ENCODE measurements at regions not wholly inside any gene's neighbourhood (a gene's known extent, or its start where the extent isn't known, plus 50 kb on each side); places are given as distances from the start of the nearest gene placed in this dataset.

- no peak for DNase-seq (ENCODE audit: low read depth)
- TF ChIP-seq CTCF (IDR thresholded peaks at IDR 0.05; ENCODE audit: low read length, missing control alignments), result no peak
- no peak overlapping the region for H3K4me3 ChIP-seq (replicated peaks; ENCODE audit: low read depth, low read length)
These were observed 73.6 kb downstream of the CYLC2 start for GRCh38 chr9:103068753-103069152.

GRCh38 chr9:103078581-103078980 lies 83.4 kb downstream of the CYLC2 start:
- no peak for DNase-seq (ENCODE audit: low read depth)
- no peak overlapping the region for H3K4me3 ChIP-seq (replicated peaks; ENCODE audit: low read depth, low read length)
- TF ChIP-seq CTCF (IDR thresholded peaks at IDR 0.05; ENCODE audit: low read length, missing control alignments), result no peak

GRCh38 chr9:103082494-103082893 lies 87.4 kb downstream of the CYLC2 start:
- no peak for TF ChIP-seq CTCF (IDR thresholded peaks at IDR 0.05; ENCODE audit: low read length, missing control alignments)
- no peak overlapping the region for H3K4me3 ChIP-seq (replicated peaks; ENCODE audit: low read depth, low read length)
- no peak for DNase-seq (ENCODE audit: low read depth)

- no peak for DNase-seq (ENCODE audit: low read depth)
- TF ChIP-seq CTCF (IDR thresholded peaks at IDR 0.05; ENCODE audit: low read length, missing control alignments), result no peak
- H3K4me3 ChIP-seq (replicated peaks; ENCODE audit: low read depth, low read length), result no peak overlapping the region
These were observed 94.2 kb downstream of the CYLC2 start for GRCh38 chr9:103089357-103089756.

- no peak for TF ChIP-seq CTCF (IDR thresholded peaks at IDR 0.05; ENCODE audit: low read length, missing control alignments)
- no peak overlapping the region for H3K4me3 ChIP-seq (replicated peaks; ENCODE audit: low read depth, low read length)
- no peak for DNase-seq (ENCODE audit: low read depth)
These were observed 109.0 kb downstream of the CYLC2 start for GRCh38 chr9:103104101-103104500.

- TF ChIP-seq CTCF (IDR thresholded peaks at IDR 0.05; ENCODE audit: low read length, missing control alignments), result no peak
- DNase-seq (ENCODE audit: low read depth), result no peak
- no peak overlapping the region for H3K4me3 ChIP-seq (replicated peaks; ENCODE audit: low read depth, low read length)
These were observed 121.1 kb downstream of the CYLC2 start for GRCh38 chr9:103116246-103116645.

GRCh38 chr9:103126494-103126893 lies 131.4 kb downstream of the CYLC2 start:
- no peak for DNase-seq (ENCODE audit: low read depth)
- no peak for TF ChIP-seq CTCF (IDR thresholded peaks at IDR 0.05; ENCODE audit: low read length, missing control alignments)
- H3K4me3 ChIP-seq (replicated peaks; ENCODE audit: low read depth, low read length), result no peak overlapping the region

All from fibroblast of pulmonary artery (primary cell).